Prostate gland (tissue), 2 donors: ENCODE measurements at regions not wholly inside any gene's neighbourhood (a gene's known extent, or its start where the extent isn't known, plus 50 kb on each side); places are given as distances from the start of the nearest gene placed in this dataset.

Source experiments
- DNase-seq: peaks from one replicate; pipeline ENCODE4 v3.0.0-alpha.2; 2019; ENCODE audit warnings: low spot score
- H3K27ac ChIP-seq, 2 donors: fragments of 200-600 bp; sonication (generic); 2 replicates each; pipeline ENCODE4 v1.5.1; 2017 to 2019
- H3K27me3 ChIP-seq: fragments of 200-600 bp; sonication (generic); replicated peaks from 2 replicates; pipeline ENCODE4 v1.5.1; 2019; ENCODE audit not compliant: insufficient read depth
- H3K36me3 ChIP-seq, 2 donors: fragments of 200-600 bp; sonication (generic); 1 replicate in 1 of 2; 2 replicates in 1 of 2; pipeline versions ENCODE4 v1.5.1 to v1.8.1; 2017 to 2019
- H3K4me1 ChIP-seq: fragments of 200-600 bp; sonication (generic); replicated peaks from 2 replicates; pipeline ENCODE4 v1.5.1; 2019
- H3K4me3 ChIP-seq, 2 donors: fragments of 200-600 bp; sonication (generic); 2 replicates each; pipeline ENCODE4 v1.5.1; 2017 to 2019
- H3K9me3 ChIP-seq: fragments of 200-600 bp; sonication (generic); 2 replicates; pipeline ENCODE4 v1.5.1; 2017
- POLR2A ChIP-seq: fragments of 450-650 bp; IDR thresholded peaks from one replicate; pipeline ENCODE4 v1.6.1; 2016; ENCODE audit warnings: antibody characterized with exemption, mild to moderate bottlenecking
- POLR2AphosphoS5 ChIP-seq: sonication (generic); formaldehyde crosslinking; IDR thresholded peaks from one replicate; pipeline ENCODE4 v1.6.1; 2017; ENCODE audit warnings: antibody characterized with exemption
- WGBS: methylation state at CpG from one replicate; pipeline ENCODE4 v1.1.5; 2018; 5-methylcytosine and 5-hydroxymethylcytosine counted together
- intact Hi-C: fragments of 100-400 bp; cut with DNase I; formaldehyde crosslinking; loops from one replicate; pipeline ENCODE4 v1.14.2; 2022
- TF ChIP-seq, protein P1 (sequence below), 4 experiments: fragments of 200-600 bp in 2 of 4; fragments of 450-650 bp in 2 of 4; sonication (generic) in 2 of 4; IDR thresholded peaks; 1 replicate in 3 of 4; 2 replicates in 1 of 4; pipeline ENCODE4 v1.5.1; 2016 to 2019; ENCODE audit warnings: antibody characterized with exemption in 4 of 4, mild to moderate bottlenecking in 2 of 4, moderate library complexity in 2 of 4

DNA sequence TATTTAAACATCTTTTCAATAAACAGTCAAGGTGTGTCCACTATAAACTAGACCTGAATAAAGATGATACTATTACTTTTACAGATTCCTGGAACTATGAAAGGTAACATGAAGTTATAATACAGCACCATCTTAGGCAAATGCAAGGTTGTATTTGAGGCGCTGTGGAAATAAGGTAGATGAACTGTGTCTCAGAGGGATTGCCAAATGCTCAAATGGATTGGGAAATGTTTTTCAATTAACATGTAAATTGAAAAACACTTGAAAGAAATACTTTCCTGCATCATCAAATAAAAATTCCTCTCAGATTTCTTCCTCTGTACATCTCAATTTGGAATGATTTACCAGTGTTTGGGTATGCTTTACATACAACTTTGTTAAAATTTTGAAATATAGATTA, 139.4 kb downstream of the DKK1 start:
- no peaks in the 10 kb centered on the region for H3K4me1 ChIP-seq
- TF ChIP-seq, protein P1, sequence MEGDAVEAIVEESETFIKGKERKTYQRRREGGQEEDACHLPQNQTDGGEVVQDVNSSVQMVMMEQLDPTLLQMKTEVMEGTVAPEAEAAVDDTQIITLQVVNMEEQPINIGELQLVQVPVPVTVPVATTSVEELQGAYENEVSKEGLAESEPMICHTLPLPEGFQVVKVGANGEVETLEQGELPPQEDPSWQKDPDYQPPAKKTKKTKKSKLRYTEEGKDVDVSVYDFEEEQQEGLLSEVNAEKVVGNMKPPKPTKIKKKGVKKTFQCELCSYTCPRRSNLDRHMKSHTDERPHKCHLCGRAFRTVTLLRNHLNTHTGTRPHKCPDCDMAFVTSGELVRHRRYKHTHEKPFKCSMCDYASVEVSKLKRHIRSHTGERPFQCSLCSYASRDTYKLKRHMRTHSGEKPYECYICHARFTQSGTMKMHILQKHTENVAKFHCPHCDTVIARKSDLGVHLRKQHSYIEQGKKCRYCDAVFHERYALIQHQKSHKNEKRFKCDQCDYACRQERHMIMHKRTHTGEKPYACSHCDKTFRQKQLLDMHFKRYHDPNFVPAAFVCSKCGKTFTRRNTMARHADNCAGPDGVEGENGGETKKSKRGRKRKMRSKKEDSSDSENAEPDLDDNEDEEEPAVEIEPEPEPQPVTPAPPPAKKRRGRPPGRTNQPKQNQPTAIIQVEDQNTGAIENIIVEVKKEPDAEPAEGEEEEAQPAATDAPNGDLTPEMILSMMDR (IDR thresholded peaks at IDR 0.05): no peak
- TF ChIP-seq POLR2AphosphoS5 (no peak), POLR2A (no peak)
- DNase-seq: no peak
- intact Hi-C loops: no loop called here
- 96% methylated on average over 1 of the region's 1 CpG for WGBS
- H3K27ac ChIP-seq: no peak overlapping the region
- no peak overlapping the region for H3K4me3 ChIP-seq
- no peaks in the 10 kb centered on the region for H3K9me3 ChIP-seq
- H3K27me3 ChIP-seq: no peaks in the 10 kb centered on the region
- no peaks in the 10 kb centered on the region for H3K36me3 ChIP-seq

GRCh38 chr10:52454491-52454890, 140.4 kb downstream of the DKK1 start:
- Histone ChIP-seq H3K4me3 (no peak overlapping the region), H3K4me1 (no peaks in the 10 kb centered on the region), H3K27me3 (no peaks in the 10 kb centered on the region), H3K36me3 (no peaks in the 10 kb centered on the region), H3K9me3 (no peaks in the 10 kb centered on the region), H3K27ac (no peak overlapping the region)
- no peak for DNase-seq
- TF ChIP-seq POLR2A (no peak), POLR2AphosphoS5 (no peak)
- TF ChIP-seq, protein P1 (IDR thresholded peaks at IDR 0.05): no peak
- WGBS: 82% methylated on average over 3 of the region's 3 CpGs
- intact Hi-C loops: no loop called here

GRCh38 chr10:52455098-52455497, 141.0 kb downstream of the DKK1 start:
- no peak overlapping the region for H3K27ac ChIP-seq
- H3K36me3 ChIP-seq: no peaks in the 10 kb centered on the region
- 59% methylated on average over 3 of the region's 3 CpGs for WGBS
- no peak overlapping the region for H3K4me3 ChIP-seq
- no peak for TF ChIP-seq POLR2A
- no peak for TF ChIP-seq POLR2AphosphoS5
- TF ChIP-seq, protein P1 (IDR thresholded peaks at IDR 0.05): no peak
- no peaks in the 10 kb centered on the region for H3K27me3 ChIP-seq
- H3K4me1 ChIP-seq: no peaks in the 10 kb centered on the region
- DNase-seq: no peak
- intact Hi-C loops: no loop called here
- no peaks in the 10 kb centered on the region for H3K9me3 ChIP-seq

- intact Hi-C loops: no loop called here
- no peaks in the 10 kb centered on the region for H3K4me1 ChIP-seq
- no peak for DNase-seq
- TF ChIP-seq POLR2A: no peak
- TF ChIP-seq POLR2AphosphoS5: no peak
- TF ChIP-seq, protein P1 (IDR thresholded peaks at IDR 0.05): no peak
- no peak overlapping the region for H3K27ac ChIP-seq
- H3K4me3 ChIP-seq: no peak overlapping the region
- no peaks in the 10 kb centered on the region for H3K27me3 ChIP-seq
- no peaks in the 10 kb centered on the region for H3K9me3 ChIP-seq
- H3K36me3 ChIP-seq: no peaks in the 10 kb centered on the region
Measured at GRCh38 chr10:52459097-52459496, 145.0 kb downstream of the DKK1 start.

- no peaks in the 10 kb centered on the region for H3K36me3 ChIP-seq
- TF ChIP-seq POLR2AphosphoS5 (no peak), POLR2A (no peak)
- TF ChIP-seq, protein P1 (IDR thresholded peaks at IDR 0.05): no peak
- no peak overlapping the region for H3K27ac ChIP-seq
- no peak overlapping the region for H3K4me3 ChIP-seq
- H3K9me3 ChIP-seq: no peaks in the 10 kb centered on the region
- WGBS: 80% methylated on average over 1 of the region's 1 CpG
- no peak for DNase-seq
- intact Hi-C loops: no loop called here
- no peaks in the 10 kb centered on the region for H3K4me1 ChIP-seq
- no peaks in the 10 kb centered on the region for H3K27me3 ChIP-seq
Measured at GRCh38 chr10:52463826-52464225, 149.7 kb downstream of the DKK1 start.
